Amniotic stem cell (primary cell): ENCODE measurements at regions not wholly inside any gene's neighbourhood (a gene's known extent, or its start where the extent isn't known, plus 50 kb on each side); places are given as distances from the start of the nearest gene placed in this dataset.
"Not testable (repeated sequence)": the region's sequence is repeated elsewhere in the genome, so short reads cannot be mapped to it uniquely, and the experiment has no call there.

ENCODE experiments used
- DNase-seq: peaks from one replicate; lab custom pipeline; 2025; lab: John Stamatoyannopoulos, UW

DNA sequence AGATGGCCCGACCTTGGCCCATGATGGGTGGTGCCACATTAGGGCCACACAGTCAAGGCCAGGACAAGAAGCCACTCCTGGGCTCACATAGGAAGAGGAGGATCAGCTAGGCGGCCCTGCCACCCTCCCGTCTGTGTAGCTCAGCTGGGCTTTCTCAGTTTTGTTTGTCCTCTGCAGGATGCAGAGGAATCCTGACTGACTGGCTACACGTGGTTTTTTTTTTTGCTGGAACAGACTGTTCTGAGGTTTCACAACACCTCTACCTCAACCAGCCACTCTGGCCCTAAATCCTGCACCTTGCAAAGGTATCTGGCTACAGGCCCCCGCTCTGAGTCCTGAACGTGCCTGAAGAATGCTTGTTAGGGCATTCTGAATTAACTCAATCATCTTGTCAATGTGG lies 88.3 kb upstream of the MSX2 start:
- no peak for DNase-seq

DNA sequence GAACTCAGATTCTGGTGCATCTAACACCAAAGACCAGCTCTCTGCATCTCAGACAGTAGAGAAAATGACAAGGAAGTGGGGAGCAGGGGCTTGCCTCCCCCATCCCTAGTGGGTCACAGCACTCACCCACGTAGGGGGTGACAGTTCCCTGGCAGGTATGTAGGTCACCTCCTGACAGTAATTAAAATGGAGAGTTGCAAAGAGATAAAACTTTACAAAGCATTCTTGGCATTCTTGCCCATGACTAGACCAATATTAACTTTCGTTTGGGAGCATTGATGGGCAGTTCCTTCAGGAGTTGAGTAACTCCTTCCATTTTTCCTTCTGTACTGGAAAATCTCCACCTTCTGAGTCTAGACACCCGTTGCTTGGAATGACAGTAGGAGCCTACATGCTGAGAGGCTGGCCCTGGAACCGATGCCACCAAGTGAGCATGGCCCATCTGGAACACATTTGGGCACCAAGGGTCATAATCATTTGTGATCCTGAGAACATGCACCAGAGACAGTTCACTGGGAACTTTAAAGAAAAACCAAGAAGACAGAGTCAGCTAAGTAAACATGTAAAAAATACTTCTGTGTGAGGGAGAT lies 81.5 kb upstream of the MSX2 start:
- DNase-seq, result no peak

- no peak for DNase-seq
Measured at GRCh38 chr5:174644436-174644835, 79.9 kb upstream of the MSX2 start.

DNA sequence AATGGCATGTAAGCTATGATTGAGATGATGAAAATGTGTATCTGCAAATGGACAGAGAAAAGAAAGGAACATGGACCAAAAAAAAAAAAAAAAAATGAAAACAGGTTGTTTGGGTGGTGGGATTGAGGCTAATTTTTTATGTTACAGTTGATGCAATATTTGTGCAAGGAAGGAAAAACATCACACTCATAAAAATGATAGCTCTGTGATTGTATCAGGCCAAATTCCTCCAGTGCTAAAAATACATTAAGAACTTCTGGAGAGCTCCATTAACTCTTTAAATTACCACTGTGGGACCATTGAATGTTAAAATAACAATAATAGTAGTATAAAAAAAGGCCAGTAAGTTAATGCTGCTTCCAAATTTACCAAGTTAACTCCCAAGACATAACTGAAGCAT lies 79.5 kb upstream of the MSX2 start:
- DNase-seq, result no peak

DNA sequence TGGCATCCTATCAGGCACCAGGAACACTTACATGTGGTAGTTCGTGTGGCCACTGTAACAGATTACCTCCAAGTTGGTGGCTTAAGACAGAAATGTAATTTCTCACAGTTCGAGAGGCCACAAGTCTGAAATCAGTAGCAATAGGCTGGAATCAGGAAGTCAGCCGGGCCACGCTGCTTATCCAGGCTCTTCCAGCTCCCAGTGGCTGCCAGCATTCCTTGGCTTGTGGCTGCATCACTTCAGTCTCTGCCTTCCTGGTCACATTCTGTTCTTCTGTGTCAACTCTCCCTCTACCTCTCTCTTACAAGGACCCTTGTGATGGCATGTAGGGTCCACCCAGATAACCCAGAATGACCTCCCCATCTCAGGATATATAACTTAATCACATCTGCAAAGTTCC lies 78.7 kb upstream of the MSX2 start:
- DNase-seq, result no peak

DNA sequence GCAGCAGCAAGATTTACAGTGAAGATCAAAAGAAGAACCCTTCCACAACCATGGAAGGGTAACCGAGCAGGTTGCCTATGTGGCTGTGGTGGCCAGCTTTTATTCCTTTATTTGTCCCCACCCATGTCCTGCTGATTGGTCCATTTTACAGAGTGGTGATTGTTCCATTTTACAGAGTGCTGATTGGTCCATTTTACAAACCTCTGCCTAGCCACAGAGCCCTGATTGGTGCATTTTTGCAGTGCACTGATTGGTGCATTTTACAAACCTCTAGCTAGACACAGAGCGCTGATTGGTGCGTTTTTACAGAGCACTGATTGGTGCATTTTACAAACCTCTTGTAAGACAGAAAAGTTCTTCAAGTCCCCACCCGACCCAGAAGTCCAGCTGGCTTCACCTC lies 75.8 kb upstream of the MSX2 start:
- not testable (repeated sequence) for DNase-seq

GRCh38 chr5:174649391-174649790 lies 75.0 kb upstream of the MSX2 start:
- DNase-seq, result no peak

GRCh38 chr5:174654442-174654841 lies 69.9 kb upstream of the MSX2 start:
- DNase-seq, result no peak

DNA sequence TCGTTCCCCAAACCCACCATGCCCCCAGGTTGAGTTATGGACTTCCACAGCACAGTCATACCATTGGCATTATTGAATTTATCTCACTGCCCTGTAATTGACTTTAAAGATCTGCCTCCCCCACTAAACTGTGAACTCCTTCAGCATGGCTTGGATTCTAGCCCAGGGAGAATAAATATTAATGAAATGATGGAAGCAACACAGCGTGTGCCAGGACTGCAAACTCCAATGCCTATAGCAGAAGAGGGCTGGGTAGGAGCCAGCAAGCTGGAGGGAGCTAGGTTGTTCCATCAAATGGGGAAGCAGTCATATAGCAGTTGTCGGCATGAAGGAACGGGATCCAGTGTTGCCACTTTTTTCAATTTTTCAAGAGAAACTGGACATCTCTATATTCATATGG lies 69.0 kb upstream of the MSX2 start:
- DNase-seq, result no peak

DNA sequence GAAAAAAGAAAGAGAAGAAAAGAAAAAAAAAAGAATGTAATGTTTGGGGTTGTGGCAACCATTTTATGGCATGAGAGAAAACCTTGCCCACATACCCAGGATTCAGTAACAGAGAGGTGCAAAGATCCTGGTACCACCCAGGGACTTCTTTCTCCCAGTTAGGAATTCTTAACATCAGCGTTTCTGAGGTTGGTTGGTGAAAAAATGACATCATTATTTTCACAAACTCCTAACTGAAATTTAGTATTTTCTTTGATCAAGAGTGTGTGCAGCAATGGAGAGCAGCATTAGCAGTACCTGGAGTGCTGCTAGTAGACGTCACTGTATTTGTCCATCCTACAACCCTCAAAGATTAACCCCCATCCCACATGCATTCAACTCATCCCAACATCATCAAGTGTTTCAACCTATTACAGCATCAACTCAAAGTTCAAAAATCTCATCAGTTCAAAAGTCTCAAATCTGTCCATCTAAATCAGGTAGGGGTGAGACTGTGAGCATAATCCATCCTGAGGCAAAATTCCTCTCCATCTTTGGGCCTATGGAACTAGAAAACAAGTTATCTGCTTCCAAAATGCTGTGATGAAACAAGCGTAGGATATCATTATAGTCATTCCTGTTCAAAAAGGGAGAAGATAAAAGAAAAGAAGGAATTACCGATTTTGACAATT lies 60.1 kb upstream of the MSX2 start:
- no peak for DNase-seq

DNA sequence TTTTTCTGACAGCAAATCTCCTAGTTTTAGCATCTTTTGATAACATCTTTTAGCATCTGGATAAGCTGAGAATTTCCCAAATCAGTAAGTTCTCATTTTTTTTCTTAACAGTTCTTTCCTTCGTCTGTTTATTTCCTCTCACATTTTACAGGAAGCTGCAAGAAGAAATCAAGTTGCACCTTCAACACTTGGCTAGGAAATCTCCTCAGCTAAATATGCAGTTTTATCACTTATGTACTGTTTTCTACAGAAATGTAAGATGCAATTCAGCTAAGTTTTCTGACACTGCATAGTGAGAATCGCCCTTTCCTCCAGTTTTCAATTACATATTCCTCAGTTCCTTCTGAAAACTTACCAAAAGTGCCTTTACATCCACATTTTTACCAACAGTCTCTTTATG lies 59.0 kb upstream of the MSX2 start:
- no peak for DNase-seq

- no peak for DNase-seq
Measured at GRCh38 chr5:174667526-174667925, 56.9 kb upstream of the MSX2 start.

- no peak for DNase-seq
Measured at GRCh38 chr5:174668349-174668748, 56.0 kb upstream of the MSX2 start.
